Skeletal muscle satellite cell (primary cell): ENCODE measurements at regions not wholly inside any gene's neighbourhood (a gene's known extent, or its start where the extent isn't known, plus 50 kb on each side); places are given as distances from the start of the nearest gene placed in this dataset.
"Not testable (repeated sequence)": the region's sequence is repeated elsewhere in the genome, so short reads cannot be mapped to it uniquely, and the experiment has no call there.

Source experiments
- H3K27me3 ChIP-seq: 2 replicates; pipeline ENCODE4 v1.7.0; 2013; ENCODE audit warnings: low read length; ENCODE audit not compliant: control insufficient read depth, insufficient read depth
- H3K36me3 ChIP-seq: 2 replicates; pipeline ENCODE4 v1.7.0; 2013; ENCODE audit warnings: mild to moderate bottlenecking, control low read depth, low read length; ENCODE audit not compliant: insufficient read depth
- H3K4me1 ChIP-seq: 2 replicates; pipeline ENCODE4 v1.7.0; 2013; ENCODE audit warnings: low read length; ENCODE audit not compliant: control insufficient read depth, insufficient read depth
- H3K4me2 ChIP-seq: 2 replicates; pipeline ENCODE4 v1.7.0; 2013; ENCODE audit warnings: mild to moderate bottlenecking, low read length
- H3K4me3 ChIP-seq: 2 replicates; pipeline ENCODE4 v1.7.0; 2013; ENCODE audit warnings: low read length
- H3K9ac ChIP-seq: 2 replicates; pipeline ENCODE4 v1.7.0; 2013; ENCODE audit warnings: mild to moderate bottlenecking, low read depth, low read length, moderate library complexity
- H3K9me3 ChIP-seq: replicated peaks from 2 replicates; pipeline ENCODE4 v1.7.0; 2013; ENCODE audit warnings: mild to moderate bottlenecking, control low read depth, low read length

DNA sequence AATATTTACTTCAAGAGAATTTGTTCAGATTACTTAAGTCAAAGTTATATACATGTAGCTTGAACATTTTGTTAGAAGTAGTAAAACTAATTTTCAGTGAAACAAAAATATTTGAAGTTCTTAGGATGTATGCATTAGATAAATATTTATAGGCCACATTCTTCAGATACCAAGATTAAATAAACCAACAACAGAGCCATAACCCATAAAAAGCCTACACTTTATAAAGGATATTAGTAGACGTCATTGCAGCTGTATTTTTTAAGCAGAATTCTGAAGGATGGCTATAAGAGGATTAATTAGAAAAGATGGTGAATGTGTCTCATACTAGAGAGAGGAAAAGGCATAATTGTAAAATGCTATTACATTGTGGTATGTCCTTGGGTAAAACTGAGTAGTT is 449.7 kb upstream of the ALCAM start:
- Histone ChIP-seq H3K4me1 (peaks cover 20% of the 10 kb centered on the region), H3K27me3 (no peaks in the 10 kb centered on the region), H3K9ac (peak overlapping the region; percentile 32)

DNA sequence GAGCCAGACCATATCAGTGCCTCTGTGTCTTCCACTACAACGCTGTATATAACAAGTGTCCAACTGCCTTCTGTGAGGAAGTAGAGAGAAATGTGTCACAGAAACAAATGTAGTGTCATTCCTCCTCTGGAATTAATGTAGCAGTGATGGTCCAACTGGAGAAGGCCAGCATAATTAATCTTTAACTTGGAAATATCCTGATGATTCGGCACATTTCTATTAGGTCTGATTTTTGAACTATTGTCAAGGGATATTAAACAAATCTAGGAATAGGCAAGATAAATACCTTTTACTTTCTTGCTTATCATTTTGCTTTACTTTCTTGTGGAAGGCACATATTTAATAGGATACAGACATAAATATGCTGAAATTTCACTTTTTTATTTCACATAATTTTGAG is 446.2 kb upstream of the ALCAM start:
- peaks cover 20% of the 10 kb centered on the region for H3K4me1 ChIP-seq
- no peak overlapping the region for H3K4me3 ChIP-seq
- no peaks in the 10 kb centered on the region for H3K27me3 ChIP-seq
- H3K4me2 ChIP-seq, result no peak overlapping the region
- no peak overlapping the region for H3K9ac ChIP-seq
- H3K36me3 ChIP-seq, result no peaks in the 10 kb centered on the region
- no peaks in the 10 kb centered on the region for H3K9me3 ChIP-seq

More for the DNA sequence above, 449.7 kb upstream of the ALCAM start:
- no peak overlapping the region for H3K4me3 ChIP-seq
- H3K4me2 ChIP-seq, result peak overlapping the region; percentile 59
- no peaks in the 10 kb centered on the region for H3K36me3 ChIP-seq
- no peaks in the 10 kb centered on the region for H3K9me3 ChIP-seq

DNA sequence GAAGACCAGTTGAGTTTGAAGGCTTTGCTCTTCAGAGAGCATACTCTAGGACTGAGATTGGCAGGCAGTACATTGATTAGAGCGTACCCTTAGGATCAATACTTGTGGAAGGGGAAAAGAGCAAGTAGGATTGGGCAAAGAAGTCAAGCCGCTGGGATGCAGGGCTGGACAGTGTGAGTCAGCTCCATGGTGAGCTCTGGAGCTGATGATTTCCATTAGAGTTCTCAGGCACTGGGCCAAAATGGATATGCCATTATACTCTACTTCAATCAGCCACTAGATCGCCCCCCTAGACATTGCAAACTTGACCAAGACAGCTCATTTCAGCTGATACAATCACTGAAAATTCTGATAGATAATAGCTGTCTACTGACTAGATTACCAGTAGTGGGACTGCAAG is 432.7 kb upstream of the ALCAM start:
- Histone ChIP-seq H3K9me3 (no peaks in the 10 kb centered on the region), H3K27me3 (no peaks in the 10 kb centered on the region), H3K9ac (no peak overlapping the region), H3K4me3 (no peak overlapping the region), H3K4me1 (no peaks in the 10 kb centered on the region), H3K4me2 (no peak overlapping the region), H3K36me3 (no peaks in the 10 kb centered on the region)

DNA sequence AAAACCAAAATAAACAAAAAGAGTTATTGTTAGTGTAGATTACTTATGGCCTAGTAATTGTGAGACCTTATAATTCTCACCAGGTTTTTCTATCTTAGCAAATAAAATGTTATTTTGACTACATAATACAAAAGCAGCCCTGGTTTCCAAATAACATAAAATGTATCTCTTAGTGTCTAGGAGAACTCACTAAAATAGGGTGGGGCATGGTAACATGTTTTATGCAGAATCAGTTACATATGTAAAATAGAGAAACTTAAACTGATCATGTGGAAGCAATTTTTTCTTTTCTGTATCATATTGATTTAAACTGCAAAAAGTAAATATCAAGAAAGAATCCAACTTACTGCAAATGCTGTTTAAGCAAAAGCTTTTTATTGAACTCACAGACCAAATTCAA is 431.1 kb upstream of the ALCAM start:
- Histone ChIP-seq H3K4me3 (no peak overlapping the region), H3K36me3 (no peaks in the 10 kb centered on the region), H3K27me3 (no peaks in the 10 kb centered on the region), H3K4me1 (no peaks in the 10 kb centered on the region), H3K4me2 (no peak overlapping the region), H3K9me3 (no peaks in the 10 kb centered on the region), H3K9ac (no peak overlapping the region)

DNA sequence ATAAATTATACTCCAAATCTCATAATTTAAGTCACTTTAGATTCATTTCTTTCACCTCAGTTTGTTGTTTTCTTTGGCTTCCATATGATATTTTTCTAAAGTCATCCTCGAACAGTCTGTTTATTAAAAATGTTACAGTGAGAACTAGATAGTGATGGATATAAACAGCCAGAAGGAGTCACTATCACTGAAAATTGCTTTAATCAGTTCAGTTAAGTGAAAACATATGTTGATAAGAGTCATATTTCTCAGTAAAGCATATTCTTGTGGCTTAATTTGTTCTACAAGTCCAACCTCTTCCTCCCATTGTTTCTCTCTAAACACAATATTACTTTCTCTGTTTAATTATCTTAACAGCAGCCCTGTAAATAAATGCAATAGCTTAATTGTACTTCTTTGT is 427.5 kb upstream of the ALCAM start:
- Histone ChIP-seq H3K9me3 (no peaks in the 10 kb centered on the region), H3K27me3 (no peaks in the 10 kb centered on the region), H3K9ac (no peak overlapping the region), H3K4me2 (no peak overlapping the region), H3K36me3 (no peaks in the 10 kb centered on the region), H3K4me3 (no peak overlapping the region), H3K4me1 (peaks cover 7% of the 10 kb centered on the region)

DNA sequence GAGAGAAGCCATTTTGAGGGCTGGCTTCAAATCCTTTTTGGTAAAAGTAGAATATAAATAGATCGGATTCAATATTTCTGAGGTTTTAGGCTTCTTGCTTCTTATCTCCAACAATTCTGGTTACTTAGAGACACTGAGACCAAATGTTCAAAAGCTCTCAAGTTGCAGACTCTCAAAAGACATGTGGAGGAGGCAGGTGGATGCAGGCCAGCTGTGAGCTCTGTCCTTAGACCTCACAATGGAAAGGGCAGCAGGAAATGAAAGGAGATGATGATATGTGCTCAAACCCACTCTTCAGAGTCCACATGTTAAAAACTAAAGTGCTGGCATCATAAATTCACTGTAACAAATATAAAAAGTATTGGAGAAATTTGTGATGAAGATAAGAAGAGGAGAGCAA is 424.9 kb upstream of the ALCAM start:
- Histone ChIP-seq H3K9ac (no peak overlapping the region), H3K4me3 (no peak overlapping the region), H3K36me3 (no peaks in the 10 kb centered on the region), H3K4me2 (no peak overlapping the region), H3K27me3 (no peaks in the 10 kb centered on the region), H3K9me3 (no peaks in the 10 kb centered on the region), H3K4me1 (peaks cover 9% of the 10 kb centered on the region)

DNA sequence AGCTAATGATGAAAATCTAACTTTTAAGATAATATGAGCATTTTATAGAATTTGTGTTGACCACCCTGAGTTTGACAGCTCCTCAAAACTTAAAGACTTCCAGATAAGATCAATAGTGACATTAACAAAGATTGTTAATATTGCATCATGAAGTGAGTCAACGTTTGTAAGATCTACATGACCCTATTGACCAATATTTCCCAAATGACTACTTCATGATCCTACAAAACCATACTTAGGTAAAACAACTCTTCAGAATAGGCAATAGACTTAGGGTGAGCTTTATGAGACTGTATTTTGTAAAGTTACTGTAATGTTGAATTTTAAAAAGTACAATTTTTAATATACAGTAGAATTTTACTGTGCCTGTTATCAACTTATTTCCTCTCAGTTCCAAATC is 422.7 kb upstream of the ALCAM start:
- Histone ChIP-seq H3K36me3 (no peaks in the 10 kb centered on the region), H3K4me1 (peaks cover 9% of the 10 kb centered on the region), H3K4me3 (no peak overlapping the region), H3K27me3 (no peaks in the 10 kb centered on the region), H3K9me3 (no peaks in the 10 kb centered on the region), H3K4me2 (no peak overlapping the region), H3K9ac (no peak overlapping the region)

DNA sequence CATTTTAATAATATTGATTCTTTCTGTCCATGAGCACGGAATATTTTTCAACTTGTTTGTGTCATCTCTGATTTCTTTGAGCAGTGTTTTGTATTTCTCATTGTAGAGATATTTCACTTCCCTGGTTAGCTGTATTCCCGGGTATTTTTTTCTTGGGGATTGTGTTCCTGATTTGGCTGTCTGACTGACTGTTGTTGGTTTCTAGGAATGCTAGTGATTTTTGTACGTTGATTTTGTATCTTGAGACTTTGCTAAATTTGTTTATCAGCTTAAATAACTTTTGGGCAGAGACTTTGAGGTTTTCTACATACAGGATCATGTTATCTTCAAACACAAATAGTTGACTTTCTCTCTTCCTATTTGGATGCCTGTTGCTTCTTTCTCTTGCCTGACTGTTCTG is 418.8 kb upstream of the ALCAM start:
- Histone ChIP-seq H3K4me3 (no peak overlapping the region), H3K9ac (no peak overlapping the region), H3K4me1 (peaks cover 27% of the 10 kb centered on the region)

DNA sequence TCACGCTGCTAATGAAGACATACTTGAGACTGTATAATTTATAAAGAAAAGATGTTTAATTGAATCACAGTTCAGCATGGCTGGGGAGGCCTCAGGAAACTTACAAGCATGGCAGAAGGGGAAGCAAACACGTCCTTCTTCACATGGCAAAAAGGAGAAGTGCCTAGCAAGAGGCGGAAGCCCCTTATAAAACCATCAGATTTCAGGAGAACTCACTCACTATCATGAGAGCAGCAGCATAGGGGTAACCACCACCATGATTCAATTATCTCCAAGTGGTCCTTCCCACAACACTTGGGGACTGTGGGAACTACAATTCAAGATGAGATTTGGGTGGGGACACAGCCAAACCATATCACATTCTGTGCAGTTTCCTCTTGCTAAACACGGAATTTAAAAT is 416.9 kb upstream of the ALCAM start:
- not testable (repeated sequence) for H3K36me3 ChIP-seq, H3K9me3 ChIP-seq, H3K9ac ChIP-seq, H3K4me3 ChIP-seq, H3K27me3 ChIP-seq, H3K4me2 ChIP-seq
- peaks cover 24% of the 10 kb centered on the region for H3K4me1 ChIP-seq

More for the DNA sequence above, 418.8 kb upstream of the ALCAM start:
- Histone ChIP-seq H3K36me3 (no peaks in the 10 kb centered on the region), H3K9me3 (no peaks in the 10 kb centered on the region), H3K4me2 (no peak overlapping the region), H3K27me3 (no peaks in the 10 kb centered on the region)

DNA sequence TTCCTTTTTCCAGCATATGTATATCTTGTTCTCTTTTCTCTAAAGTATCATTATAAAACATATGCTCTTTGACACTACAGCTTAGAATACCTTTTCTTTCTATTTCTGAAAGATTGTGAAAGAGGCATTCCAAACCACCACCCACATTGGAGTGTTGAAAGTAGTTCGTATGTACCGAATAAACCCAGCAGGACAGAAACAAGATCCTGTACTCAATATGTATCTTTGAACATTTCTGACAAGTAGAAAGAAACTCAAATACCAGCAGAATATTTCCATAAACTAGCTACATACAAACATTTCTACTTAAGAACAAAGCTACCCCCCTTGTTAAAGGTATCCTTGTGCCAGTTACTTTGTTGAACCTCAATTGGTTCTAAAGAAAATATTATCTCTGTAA is 415.3 kb upstream of the ALCAM start:
- peaks cover 24% of the 10 kb centered on the region for H3K4me1 ChIP-seq
- no peaks in the 10 kb centered on the region for H3K36me3 ChIP-seq
- peak overlapping the region; percentile 64 for H3K4me2 ChIP-seq
- H3K9me3 ChIP-seq, result no peaks in the 10 kb centered on the region
- peak overlapping the region; percentile 40 for H3K9ac ChIP-seq
- H3K27me3 ChIP-seq, result no peaks in the 10 kb centered on the region
- no peak overlapping the region for H3K4me3 ChIP-seq

DNA sequence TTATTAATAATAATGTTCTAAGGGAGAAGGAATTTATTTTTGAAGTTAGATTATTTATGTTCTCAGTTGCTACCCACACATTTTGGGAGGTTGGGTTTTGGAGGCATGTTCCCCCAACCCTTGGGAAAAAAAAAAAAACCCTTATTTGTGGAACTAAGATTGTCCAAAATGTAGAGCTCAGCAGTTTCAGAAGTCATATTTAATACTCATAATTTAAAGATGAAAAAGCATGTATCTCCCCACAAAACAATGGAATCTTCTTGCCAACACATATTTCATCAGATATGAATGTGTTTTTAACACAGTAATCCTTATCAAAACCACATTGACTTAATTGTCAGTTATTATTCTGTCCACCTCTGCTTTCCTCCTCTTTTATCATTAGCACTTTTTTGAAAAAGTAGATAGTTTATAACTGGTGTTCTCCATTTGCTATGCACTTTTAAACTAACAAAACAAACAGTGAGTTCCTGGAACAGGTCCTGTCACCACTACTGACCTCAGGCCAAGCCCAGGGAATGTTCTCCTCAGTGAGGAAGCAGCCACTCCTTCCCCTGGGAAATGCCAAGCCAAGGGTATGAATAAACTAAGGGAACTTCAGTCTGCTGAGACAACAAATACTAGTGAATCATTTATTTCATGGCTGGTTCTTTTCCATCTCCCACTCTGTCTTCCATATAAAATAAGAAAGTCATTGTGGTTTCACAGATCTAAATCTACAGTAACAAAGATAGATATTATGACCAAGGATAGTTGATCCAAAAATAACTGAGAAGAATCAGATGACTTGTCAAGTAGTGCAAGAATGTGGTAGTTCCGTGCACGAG is 414.4 kb upstream of the ALCAM start:
- H3K27me3 ChIP-seq, result no peaks in the 10 kb centered on the region
- peak overlapping the region; percentile 64 for H3K4me2 ChIP-seq
- no peaks in the 10 kb centered on the region for H3K36me3 ChIP-seq
- peak overlapping the region; percentile 40 for H3K9ac ChIP-seq
- no peaks in the 10 kb centered on the region for H3K9me3 ChIP-seq
- peaks cover 24% of the 10 kb centered on the region for H3K4me1 ChIP-seq
- no peak overlapping the region for H3K4me3 ChIP-seq

DNA sequence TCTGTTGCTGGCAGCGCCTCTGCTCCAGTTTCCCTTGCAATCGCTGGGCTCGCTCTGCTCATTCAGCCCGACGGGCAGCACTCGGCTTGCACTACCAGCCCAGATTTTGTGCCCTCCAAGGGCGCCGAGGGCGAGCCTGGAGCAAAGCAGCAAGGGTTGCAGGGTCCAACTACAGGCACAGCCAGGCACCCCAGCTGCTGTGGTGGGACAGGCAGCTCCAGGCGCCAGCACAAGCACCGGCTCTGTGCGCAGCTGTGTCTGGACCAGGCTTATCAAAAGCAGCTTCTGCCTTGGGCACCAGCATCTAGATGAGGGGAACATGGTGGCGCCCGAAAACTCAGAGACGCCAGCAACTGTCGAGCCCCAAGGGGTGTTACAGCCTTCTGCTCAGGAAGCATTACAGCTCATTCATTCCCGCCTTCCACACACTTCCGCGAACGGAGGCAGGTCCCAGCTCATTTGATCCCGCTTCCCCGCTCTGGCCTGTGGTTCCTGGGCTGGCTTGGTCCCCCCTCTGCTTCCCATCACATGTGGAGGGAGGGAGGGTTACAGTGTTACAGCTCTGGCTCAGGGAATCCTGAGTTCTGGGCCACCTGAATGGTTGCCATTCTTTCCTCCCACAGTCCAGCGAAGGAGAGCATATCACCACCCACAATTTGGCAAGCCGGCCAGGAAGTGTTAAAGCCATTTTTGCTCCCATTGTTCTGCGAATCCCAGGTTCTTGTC is 409.9 kb upstream of the ALCAM start:
- H3K4me1 ChIP-seq, result peaks cover 16% of the 10 kb centered on the region
- H3K4me3 ChIP-seq, result no peak overlapping the region
- H3K9me3 ChIP-seq, result no peaks in the 10 kb centered on the region
- H3K9ac ChIP-seq, result no peak overlapping the region
- H3K27me3 ChIP-seq, result no peaks in the 10 kb centered on the region
- no peaks in the 10 kb centered on the region for H3K36me3 ChIP-seq
- no peak overlapping the region for H3K4me2 ChIP-seq
